ENCODE measurements at regions not wholly inside any gene's neighbourhood (a gene's known extent, or its start where the extent isn't known, plus 50 kb on each side); places are given as distances from the start of the nearest gene placed in this dataset.

GRCh38 chr6:62746968-62747367, 460.9 kb upstream of the KHDRBS2 start:
- TF ChIP-seq, protein P1, sequence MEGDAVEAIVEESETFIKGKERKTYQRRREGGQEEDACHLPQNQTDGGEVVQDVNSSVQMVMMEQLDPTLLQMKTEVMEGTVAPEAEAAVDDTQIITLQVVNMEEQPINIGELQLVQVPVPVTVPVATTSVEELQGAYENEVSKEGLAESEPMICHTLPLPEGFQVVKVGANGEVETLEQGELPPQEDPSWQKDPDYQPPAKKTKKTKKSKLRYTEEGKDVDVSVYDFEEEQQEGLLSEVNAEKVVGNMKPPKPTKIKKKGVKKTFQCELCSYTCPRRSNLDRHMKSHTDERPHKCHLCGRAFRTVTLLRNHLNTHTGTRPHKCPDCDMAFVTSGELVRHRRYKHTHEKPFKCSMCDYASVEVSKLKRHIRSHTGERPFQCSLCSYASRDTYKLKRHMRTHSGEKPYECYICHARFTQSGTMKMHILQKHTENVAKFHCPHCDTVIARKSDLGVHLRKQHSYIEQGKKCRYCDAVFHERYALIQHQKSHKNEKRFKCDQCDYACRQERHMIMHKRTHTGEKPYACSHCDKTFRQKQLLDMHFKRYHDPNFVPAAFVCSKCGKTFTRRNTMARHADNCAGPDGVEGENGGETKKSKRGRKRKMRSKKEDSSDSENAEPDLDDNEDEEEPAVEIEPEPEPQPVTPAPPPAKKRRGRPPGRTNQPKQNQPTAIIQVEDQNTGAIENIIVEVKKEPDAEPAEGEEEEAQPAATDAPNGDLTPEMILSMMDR (IDR thresholded peaks at IDR 0.05) = no peak
- no peaks in the 10 kb centered on the region for H3K36me3 ChIP-seq

DNA sequence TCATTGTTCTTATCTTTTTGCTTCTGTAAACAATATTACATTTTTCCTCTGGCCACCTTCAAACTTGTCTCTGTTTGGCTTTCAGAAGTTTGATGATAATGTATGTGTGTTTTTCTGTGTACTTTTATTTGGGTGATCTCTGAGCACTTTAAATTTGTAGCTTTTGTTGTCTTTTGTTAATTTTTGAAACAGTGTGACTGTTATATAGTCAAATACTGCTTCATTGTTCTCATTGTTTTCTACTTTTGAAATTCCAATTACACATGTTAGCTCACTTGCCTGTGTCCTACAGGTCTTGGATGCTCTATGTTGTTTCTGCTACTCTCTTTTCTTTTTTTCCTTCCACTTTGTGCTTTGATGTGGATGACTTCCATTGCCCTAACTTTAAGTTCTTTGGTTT, 460.1 kb upstream of the KHDRBS2 start:
- TF ChIP-seq, protein P1 (IDR thresholded peaks at IDR 0.05) = no peak
- Histone ChIP-seq H3K9me3 (peaks cover 0 to 5% (median 0%) of the 10 kb centered on the region in 11 donors), H3K27ac (no peak overlapping the region), H3K4me3 (no peak overlapping the region), H3K27me3 (no peaks in the 10 kb centered on the region), H3K4me1 (no peaks in the 10 kb centered on the region), H3K36me3 (no peaks in the 10 kb centered on the region)
- ATAC-seq = no peak
- intact Hi-C loops (cut with DNase I) = no loop called here
- no peak for DNase-seq

More at GRCh38 chr6:62746968-62747367, 460.9 kb upstream of the KHDRBS2 start:
- ATAC-seq = no peak
- intact Hi-C loops (cut with DNase I) = no loop called here
- DNase-seq = no peak
- Histone ChIP-seq H3K27ac (no peak overlapping the region), H3K27me3 (no peaks in the 10 kb centered on the region), H3K4me1 (no peaks in the 10 kb centered on the region), H3K9me3 (peaks cover 0 to 10% (median 0%) of the 10 kb centered on the region in 11 donors), H3K4me3 (no peak overlapping the region)
- 68 to 69% methylated on average over 1 of the region's 1 CpG for WGBS, 2 donors

DNA sequence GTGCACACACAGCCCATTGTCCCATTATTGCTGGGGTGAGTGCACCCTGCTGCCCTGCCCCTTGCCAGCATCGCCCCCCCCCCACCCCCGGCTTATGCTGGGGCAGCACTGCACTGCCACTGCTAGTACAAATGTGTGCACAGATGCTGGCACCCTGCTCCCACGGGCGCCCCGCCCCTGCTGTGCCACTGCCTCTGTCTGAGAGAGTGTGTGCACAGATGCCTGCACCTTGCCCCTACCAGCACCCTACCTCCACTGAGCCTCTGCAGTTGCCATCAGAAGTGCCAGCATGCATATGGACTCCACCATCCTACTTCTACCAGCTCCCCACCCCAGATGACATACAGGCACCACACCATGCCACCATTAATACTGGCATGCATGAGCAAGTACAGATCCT, 454.6 kb upstream of the KHDRBS2 start:
- H3K4me3 ChIP-seq = no peak overlapping the region
- TF ChIP-seq, protein P1 (IDR thresholded peaks at IDR 0.05) = no peak
- no peak overlapping the region for H3K27ac ChIP-seq
- no peak for ATAC-seq
- no peak for DNase-seq
- no peaks in the 10 kb centered on the region for H3K27me3 ChIP-seq
- peaks cover 0 to 19% (median 0%) of the 10 kb centered on the region in 11 donors for H3K9me3 ChIP-seq
- no peaks in the 10 kb centered on the region for H3K36me3 ChIP-seq
- H3K4me1 ChIP-seq = no peaks in the 10 kb centered on the region
- intact Hi-C loops (cut with DNase I) = no loop called here
- 86 to 97% methylated on average over 5 of the region's 5 CpGs for whole genome bisulfite sequencing, 2 donors

GRCh38 chr6:62740171-62740570, 454.1 kb upstream of the KHDRBS2 start:
- no peak for DNase-seq
- TF ChIP-seq, protein P1 (IDR thresholded peaks at IDR 0.05) = no peak
- no peaks in the 10 kb centered on the region for H3K27me3 ChIP-seq
- intact Hi-C loops (cut with DNase I) = no loop called here
- peaks cover 0 to 19% (median 0%) of the 10 kb centered on the region in 11 donors for H3K9me3 ChIP-seq
- no peaks in the 10 kb centered on the region for H3K4me1 ChIP-seq
- no peaks in the 10 kb centered on the region for H3K36me3 ChIP-seq
- H3K27ac ChIP-seq = no peak overlapping the region
- no peak overlapping the region for H3K4me3 ChIP-seq
- WGBS, 2 donors = 31 to 41% methylated on average over 2 of the region's 2 CpGs
- no peak for ATAC-seq

All from heart right ventricle (tissue), 16 donors.